H1 (cell line): ENCODE measurements at regions not wholly inside any gene's neighbourhood (a gene's known extent, or its start where the extent isn't known, plus 50 kb on each side); places are given as distances from the start of the nearest gene placed in this dataset.

ENCODE experiments used
- CTCF ChIA-PET: fragments of 300-600 bp; sonication (Branson Sonifier 250); formaldehyde crosslinking; loops from one replicate; lab custom pipeline; 2021; ENCODE audit not compliant: partially characterized antibody; lab: Charles Lee
- POLR2A ChIA-PET: fragments of 300-600 bp; sonication (Branson Sonifier 250); formaldehyde crosslinking; loops from one replicate; lab custom pipeline; 2021; ENCODE audit warnings: inconsistent platforms; ENCODE audit not compliant: partially characterized antibody; lab: Charles Lee
- DNase-seq, 2 experiments: peaks; one replicate each; pipeline versions ENCODE4 v3.0.0 to v3.0.0-alpha.2; 2010 to 2022; ENCODE audit warnings: low spot score in 2 of 2, low read depth in 1 of 2, mixed read lengths in 1 of 2
- FAIRE-seq: peaks from 2 replicates; lab custom pipeline; 2011; peaks lifted over from hg19 to GRCh38; lab: Jason Lieb, UNC
- H2AFZ ChIP-seq: 2 replicates; pipeline ENCODE4 v1.8.1; 2012; ENCODE audit warnings: low read length, inconsistent platforms
- H2AK5ac ChIP-seq: 2 replicates; pipeline ENCODE4 v1.6.1; 2013; ENCODE audit warnings: low read depth, low read length
- H2BK120ac ChIP-seq: replicated peaks from 2 replicates; pipeline ENCODE3; 2013; ENCODE audit warnings: low read depth, low read length, inconsistent platforms
- H2BK12ac ChIP-seq: 2 replicates; pipeline ENCODE4 v1.6.1; 2013; ENCODE audit warnings: low read depth, low read length
- H2BK15ac ChIP-seq: 2 replicates; pipeline ENCODE4 v1.6.1; 2013; ENCODE audit warnings: low read length
- H2BK20ac ChIP-seq: 2 replicates; pipeline ENCODE4 v1.6.1; 2013; ENCODE audit warnings: low read length
- H2BK5ac ChIP-seq: 2 replicates; pipeline ENCODE4 v1.6.1; 2013; ENCODE audit warnings: low read depth, low read length
- H3K14ac ChIP-seq: 2 replicates; pipeline ENCODE4 v1.6.1; 2013; ENCODE audit warnings: inconsistent platforms; ENCODE audit not compliant: insufficient read length
- H3K18ac ChIP-seq: 2 replicates; pipeline ENCODE4 v1.6.1; 2013; ENCODE audit warnings: low read length; ENCODE audit errors: extremely low read depth
- H3K23ac ChIP-seq: 2 replicates; pipeline ENCODE4 v1.6.1; 2013; ENCODE audit warnings: inconsistent platforms; ENCODE audit not compliant: insufficient read length
- H3K23me2 ChIP-seq: 2 replicates; pipeline ENCODE4 v1.6.1; 2013; ENCODE audit warnings: low read depth, low read length
- H3K27ac ChIP-seq: 2 replicates; pipeline ENCODE4 v1.6.1; 2011; ENCODE audit warnings: low read depth, low read length, inconsistent platforms
- H3K27me3 ChIP-seq, 4 experiments: replicated peaks in 1 of 4; 1 replicate in 1 of 4; 2 replicates in 3 of 4; pipeline versions ENCODE4 v1.6.1 to v1.8.1; 2011 to 2013; ENCODE audit warnings: low read length in 3 of 4, mild to moderate bottlenecking in 3 of 4, inconsistent platforms in 2 of 4, mixed read lengths in 2 of 4, moderate library complexity in 1 of 4; ENCODE audit not compliant: control insufficient read depth in 3 of 4, insufficient read depth in 3 of 4; ENCODE audit errors: extremely low read depth in 1 of 4
- H3K36me3 ChIP-seq, 4 experiments: 2 replicates each; pipeline versions ENCODE4 v1.6.1 to v1.8.1; 2011 to 2013; ENCODE audit warnings: mild to moderate bottlenecking in 4 of 4, low read length in 3 of 4, moderate library complexity in 2 of 4, control low read depth in 1 of 4, inconsistent platforms in 1 of 4; ENCODE audit not compliant: insufficient read depth in 4 of 4, control insufficient read depth in 2 of 4
- H3K4ac ChIP-seq: replicated peaks from 2 replicates; pipeline ENCODE3; 2013; ENCODE audit warnings: low read length, low read depth, mixed read lengths, inconsistent platforms; ENCODE audit not compliant: insufficient read length
- H3K4me1 ChIP-seq, 4 experiments: replicated peaks in 1 of 4; 1 replicate in 1 of 4; 2 replicates in 3 of 4; pipeline versions ENCODE4 v1.6.1 to v1.8.1; 2011 to 2013; ENCODE audit warnings: low read length in 3 of 4, inconsistent platforms in 2 of 4, mixed read lengths in 1 of 4; ENCODE audit not compliant: insufficient read depth in 4 of 4, control insufficient read depth in 3 of 4
- H3K4me2 ChIP-seq, 2 experiments: 2 replicates each; pipeline versions ENCODE4 v1.6.1 to v1.8.1; 2011 to 2013; ENCODE audit warnings: low read depth in 2 of 2, low read length in 2 of 2, control low read depth in 1 of 2, inconsistent platforms in 1 of 2, mild to moderate bottlenecking in 1 of 2; ENCODE audit not compliant: insufficient read depth in 1 of 2
- H3K4me3 ChIP-seq, 4 experiments: fragments of 200-600, 300-600 bp in 1 of 4; sonication (generic), shearing (Covaris generic), sonication (Bioruptor Twin) in 1 of 4; 2 replicates each; pipeline versions ENCODE4 v1.5.1 to v1.8.1; 2011 to 2016; ENCODE audit warnings: low read length in 4 of 4, low read depth in 3 of 4, control low read depth in 2 of 4, inconsistent platforms in 2 of 4, mild to moderate bottlenecking in 2 of 4, mixed read lengths in 1 of 4, moderate library complexity in 1 of 4; ENCODE audit not compliant: insufficient read depth in 2 of 4; ENCODE audit errors: extremely low read depth in 1 of 4
- H3K56ac ChIP-seq: replicated peaks from 2 replicates; pipeline ENCODE3; 2013; ENCODE audit warnings: low read depth, mild to moderate bottlenecking, mixed read lengths, low read length, inconsistent platforms; ENCODE audit not compliant: insufficient read length
- H3K79me1 ChIP-seq: 2 replicates; pipeline ENCODE4 v1.6.1; 2013; ENCODE audit warnings: low read depth, low read length, control low read depth
- H3K79me2 ChIP-seq, 2 experiments: 2 replicates each; pipeline versions ENCODE4 v1.6.1 to v1.8.1; 2012 to 2013; ENCODE audit warnings: low read length in 2 of 2, mild to moderate bottlenecking in 2 of 2, inconsistent platforms in 1 of 2; ENCODE audit not compliant: insufficient read depth in 2 of 2, control insufficient read depth in 1 of 2
- H3K9ac ChIP-seq, 4 experiments: replicated peaks in 1 of 4; 1 replicate in 1 of 4; 2 replicates in 3 of 4; pipeline versions ENCODE4 v1.6.1 to v1.8.1; 2011 to 2013; ENCODE audit warnings: low read depth in 3 of 4, low read length in 3 of 4, control low read depth in 2 of 4, mild to moderate bottlenecking in 2 of 4, moderate library complexity in 2 of 4, inconsistent platforms in 1 of 4; ENCODE audit errors: extremely low read depth in 1 of 4
- H3K9me3 ChIP-seq, 2 experiments: 2 replicates each; pipeline versions ENCODE4 v1.6.1 to v1.8.1; 2012 to 2013; ENCODE audit warnings: mild to moderate bottlenecking in 2 of 2, moderate library complexity in 2 of 2, control low read depth in 1 of 2, inconsistent platforms in 1 of 2, low read depth in 1 of 2, low read length in 1 of 2, mixed read lengths in 1 of 2; ENCODE audit not compliant: insufficient read depth in 2 of 2
- H4K20me1 ChIP-seq, 2 experiments: replicated peaks in 1 of 2; 2 replicates each; pipeline versions ENCODE3 to v1.8.1; 2011 to 2013; ENCODE audit warnings: inconsistent platforms in 2 of 2, low read length in 2 of 2, mild to moderate bottlenecking in 1 of 2; ENCODE audit not compliant: insufficient read depth in 2 of 2, control insufficient read depth in 1 of 2
- H4K5ac ChIP-seq: 2 replicates; pipeline ENCODE4 v1.6.1; 2013; ENCODE audit warnings: low read length, low read depth, mixed read lengths, inconsistent platforms; ENCODE audit not compliant: insufficient read length
- H4K8ac ChIP-seq: 2 replicates; pipeline ENCODE4 v1.8.0; 2013; ENCODE audit warnings: mild to moderate bottlenecking, moderate library complexity, low read length, inconsistent platforms; ENCODE audit not compliant: insufficient read depth; ENCODE audit errors: extremely low read depth
- H4K91ac ChIP-seq: replicated peaks from 2 replicates; pipeline ENCODE3; 2013; ENCODE audit warnings: low read length, mixed read lengths, inconsistent platforms; ENCODE audit not compliant: insufficient read length
- ATF3 ChIP-seq: IDR thresholded peaks from 2 replicates; pipeline ENCODE4 v1.6.1; 2011; ENCODE audit warnings: low read depth, mild to moderate bottlenecking, low read length; ENCODE audit not compliant: insufficient read depth
- BACH1 ChIP-seq: IDR thresholded peaks from 2 replicates; pipeline ENCODE4 v1.6.1; 2012; ENCODE audit warnings: low read length, improper control_type of control experiment
- CHD1 ChIP-seq: IDR thresholded peaks from 2 replicates; pipeline ENCODE4 v1.6.1; 2012; ENCODE audit warnings: low read depth, low read length, improper control_type of control experiment
- KDM5A ChIP-seq: fragments of 200-600 bp; IDR thresholded peaks from 2 replicates; pipeline ENCODE4 v1.7.1; 2012; ENCODE audit warnings: mild to moderate bottlenecking, low read length, inconsistent platforms, mixed read lengths
- MAFK ChIP-seq: IDR thresholded peaks from 2 replicates; pipeline ENCODE4 v1.6.1; 2012; ENCODE audit warnings: low read depth, mild to moderate bottlenecking, improper control_type of control experiment, low read length
- RBBP5 ChIP-seq: IDR thresholded peaks from 2 replicates; pipeline ENCODE4 v1.7.1; 2012; ENCODE audit warnings: low read depth, mild to moderate bottlenecking, inconsistent platforms, low read length, moderate library complexity, borderline replicate concordance
- SAP30 ChIP-seq: fragments of 300-600 bp; sonication (generic); IDR thresholded peaks from 2 replicates; pipeline ENCODE4 v1.7.1; 2012; ENCODE audit warnings: low read length, moderate library complexity, mild to moderate bottlenecking, inconsistent platforms; ENCODE audit not compliant: insufficient read depth, insufficient replicate concordance
- SP1 ChIP-seq: IDR thresholded peaks from 2 replicates; pipeline ENCODE4 v1.6.1; 2011; ENCODE audit warnings: low read depth, low read length
- SRF ChIP-seq: IDR thresholded peaks from 2 replicates; pipeline ENCODE4 v1.6.1; 2011; ENCODE audit warnings: mild to moderate bottlenecking, low read depth, low read length, moderate library complexity
- TEAD4 ChIP-seq: IDR thresholded peaks from 2 replicates; pipeline ENCODE4 v1.6.1; 2012; ENCODE audit warnings: low read depth, low read length, inconsistent platforms, mixed read lengths
- WGBS, 2 experiments: shearing (Covaris generic) in 1 of 2; methylation state at CpG; one replicate each; pipeline versions ENCODE4 v1.1.6 to v1.1.7; 2013 to 2015; ENCODE audit warnings: low lambda C conversion rate in 2 of 2, mixed read lengths in 2 of 2, inconsistent platforms in 1 of 2, low coverage in 1 of 2, missing lambda C conversion rate in 1 of 2; ENCODE audit not compliant: insufficient replicate concordance in 2 of 2, insufficient coverage in 1 of 2, insufficient read length in 1 of 2; ENCODE audit errors: extremely low coverage in 1 of 2, missing lambda C conversion rate in 1 of 2; 5-methylcytosine and 5-hydroxymethylcytosine counted together

- no peak overlapping the region for H3K4me2 ChIP-seq
- H4K5ac ChIP-seq: no peak overlapping the region
- no peak overlapping the region for H3K23ac ChIP-seq
- H3K18ac ChIP-seq: no peak overlapping the region
- H4K91ac ChIP-seq: no peak overlapping the region
- peak; percentile 96 for FAIRE-seq
- H2BK20ac ChIP-seq: peak overlapping the region; percentile 35; the same call in 1 of the 2 replicates
- H2BK5ac ChIP-seq: no peak overlapping the region
- no peak overlapping the region for H4K8ac ChIP-seq
- no peaks in the 10 kb centered on the region for H3K36me3 ChIP-seq
- no peak overlapping the region for H2BK12ac ChIP-seq
- H3K9ac ChIP-seq: no peak overlapping the region
- H3K4me3 ChIP-seq: no peak overlapping the region
- ChIA-PET CTCF (interaction anchor here (0.6 to 2.3 kb wide), 17 partner anchors 9 to 442 kb away, joined by 3 to 29 read pairs (median 4); partner anchors contain the start of gene FAT4), POLR2A (no interaction called here)
- no peaks in the 10 kb centered on the region for H3K27me3 ChIP-seq
- no peak overlapping the region for H2BK120ac ChIP-seq
- peaks cover 0 to 3% (median 0%) of the 10 kb centered on the region in 4 experiments; a peak in 1 of 7 replicates for H3K4me1 ChIP-seq
- H3K23me2 ChIP-seq: no peaks in the 10 kb centered on the region
- H3K4ac ChIP-seq: no peak overlapping the region
- H2BK15ac ChIP-seq: no peak overlapping the region
- H3K9me3 ChIP-seq: peaks cover 0 to 3% of the 10 kb centered on the region in 2 experiments; a peak in 1 of 4 replicates
- H2AFZ ChIP-seq: peak overlapping the region; percentile 47; the same call in 1 of the 2 replicates
- no peak overlapping the region for H3K14ac ChIP-seq
- no peaks in the 10 kb centered on the region for H3K79me1 ChIP-seq
- no peaks in the 10 kb centered on the region for H4K20me1 ChIP-seq
- DNase-seq: peak in 1 of 2 experiments; percentile 23
- no peaks in the 10 kb centered on the region for H3K79me2 ChIP-seq
- no peak overlapping the region for H3K27ac ChIP-seq
- no peak overlapping the region for H3K56ac ChIP-seq
- WGBS, 2 experiments: 58% methylated on average over 6 of the region's 6 CpGs; no CpG with 5 or more reads in 1 of the 2 experiments
- no peak overlapping the region for H2AK5ac ChIP-seq
- TF ChIP-seq KDM5A (no peak), SAP30 (no peak), TEAD4 (no peak), BACH1 (no peak; the same call in 1 of the 2 replicates), CHD1 (no peak), SRF (no peak), RBBP5 (no peak), MAFK (no peak), ATF3 (no peak), SP1 (no peak)
Observed at GRCh38 chr4:125750828-125751466, 436.2 kb downstream of the FAT4 start.
